Keratinocyte (primary cell): ENCODE measurements at regions not wholly inside any gene's neighbourhood (a gene's known extent, or its start where the extent isn't known, plus 50 kb on each side); places are given as distances from the start of the nearest gene placed in this dataset.

Source experiments
- DNase-seq: peaks from one replicate; pipeline ENCODE4 v3.0.0-alpha.2; 2011; ENCODE audit warnings: low read depth, missing footprints, low spot score
- FAIRE-seq: peaks from 2 replicates; lab custom pipeline; 2011; peaks lifted over from hg19 to GRCh38; lab: Jason Lieb, UNC
- H2AFZ ChIP-seq: 2 replicates; pipeline ENCODE4 v1.6.0; 2012; ENCODE audit warnings: low read length, control low read depth, inconsistent platforms; ENCODE audit not compliant: control insufficient read depth
- H3K27ac ChIP-seq: 2 replicates; pipeline ENCODE4 v1.5.1; 2011; ENCODE audit warnings: low read length; ENCODE audit not compliant: control insufficient read depth, insufficient read depth
- H3K27me3 ChIP-seq: 3 replicates; pipeline ENCODE4 v1.6.0; 2011; ENCODE audit warnings: low read length; ENCODE audit not compliant: control insufficient read depth, insufficient read depth; ENCODE audit errors: extremely low read depth
- H3K36me3 ChIP-seq, 2 experiments: 2 replicates in 1 of 2; 3 replicates in 1 of 2; pipeline ENCODE4 v1.5.1; 2011; ENCODE audit warnings: low read length in 2 of 2, mild to moderate bottlenecking in 1 of 2; ENCODE audit not compliant: control insufficient read depth in 2 of 2, insufficient read depth in 2 of 2; ENCODE audit errors: extremely low read depth in 1 of 2
- H3K4me1 ChIP-seq: 3 replicates; pipeline ENCODE4 v1.5.1; 2011; ENCODE audit warnings: low read length; ENCODE audit not compliant: control insufficient read depth, insufficient read depth; ENCODE audit errors: extremely low read depth
- H3K4me2 ChIP-seq: 3 replicates; pipeline ENCODE4 v1.6.0; 2011; ENCODE audit warnings: low read depth, low read length; ENCODE audit not compliant: control insufficient read depth, insufficient read depth; ENCODE audit errors: extremely low read depth
- H3K4me3 ChIP-seq, 3 experiments: fragments of 200-600 bp in 1 of 3; sonication (generic) in 1 of 3; 2 replicates in 2 of 3; 3 replicates in 1 of 3; pipeline ENCODE4 v1.5.1; 2011 to 2016; ENCODE audit warnings: low read length in 3 of 3, mild to moderate bottlenecking in 3 of 3, control low read depth in 2 of 3, inconsistent platforms in 1 of 3, low read depth in 1 of 3, mixed read lengths in 1 of 3, mixed run types in 1 of 3, moderate library complexity in 1 of 3; ENCODE audit not compliant: control insufficient read depth in 2 of 3, insufficient read depth in 2 of 3; ENCODE audit errors: extremely low read depth in 1 of 3
- H3K79me2 ChIP-seq: 2 replicates; pipeline ENCODE4 v1.6.0; 2012; ENCODE audit warnings: low read length; ENCODE audit not compliant: control insufficient read depth, insufficient read depth
- H3K9ac ChIP-seq: 3 replicates; pipeline ENCODE4 v1.6.0; 2011; ENCODE audit warnings: low read length; ENCODE audit not compliant: control insufficient read depth, insufficient read depth; ENCODE audit errors: extremely low read depth
- H3K9me1 ChIP-seq: 3 replicates; pipeline ENCODE4 v1.6.0; 2011; ENCODE audit warnings: low read length; ENCODE audit not compliant: control insufficient read depth, insufficient read depth; ENCODE audit errors: extremely low read depth
- H3K9me3 ChIP-seq: 2 replicates; pipeline ENCODE4 v1.5.1; 2012; ENCODE audit warnings: low read depth, low read length; ENCODE audit not compliant: control insufficient read depth
- H4K20me1 ChIP-seq: 3 replicates; pipeline ENCODE4 v1.6.0; 2011; ENCODE audit warnings: low read length; ENCODE audit not compliant: control insufficient read depth, insufficient read depth; ENCODE audit errors: extremely low read depth
- EZH2 ChIP-seq: IDR thresholded peaks from one replicate; pipeline ENCODE4 v1.6.1; 2012; ENCODE audit warnings: inconsistent platforms, mild to moderate bottlenecking, low read length, moderate library complexity
- dilution Hi-C: fragments of 300-500 bp; cut with MboI; formaldehyde crosslinking; loops from one replicate; pipeline ENCODE4 v1.7.0; 2020; ENCODE audit warnings: low sequenced_read_pairs; ENCODE audit not compliant: extremely low pct_ligation_motif_present
- TF ChIP-seq, protein P1 (sequence below), 3 experiments: IDR thresholded peaks in 1 of 3; conservative IDR thresholded peaks in 1 of 3; optimal IDR thresholded peaks in 1 of 3; 2 replicates in 2 of 3; 3 replicates in 1 of 3; pipeline versions ENCODE3 to v1.5.1; 2011; ENCODE audit warnings: low read length in 3 of 3, mild to moderate bottlenecking in 3 of 3, moderate library complexity in 2 of 3, control low read depth in 1 of 3, inconsistent platforms in 1 of 3; ENCODE audit not compliant: insufficient read depth in 2 of 3; ENCODE audit errors: extremely low read depth in 1 of 3

DNA sequence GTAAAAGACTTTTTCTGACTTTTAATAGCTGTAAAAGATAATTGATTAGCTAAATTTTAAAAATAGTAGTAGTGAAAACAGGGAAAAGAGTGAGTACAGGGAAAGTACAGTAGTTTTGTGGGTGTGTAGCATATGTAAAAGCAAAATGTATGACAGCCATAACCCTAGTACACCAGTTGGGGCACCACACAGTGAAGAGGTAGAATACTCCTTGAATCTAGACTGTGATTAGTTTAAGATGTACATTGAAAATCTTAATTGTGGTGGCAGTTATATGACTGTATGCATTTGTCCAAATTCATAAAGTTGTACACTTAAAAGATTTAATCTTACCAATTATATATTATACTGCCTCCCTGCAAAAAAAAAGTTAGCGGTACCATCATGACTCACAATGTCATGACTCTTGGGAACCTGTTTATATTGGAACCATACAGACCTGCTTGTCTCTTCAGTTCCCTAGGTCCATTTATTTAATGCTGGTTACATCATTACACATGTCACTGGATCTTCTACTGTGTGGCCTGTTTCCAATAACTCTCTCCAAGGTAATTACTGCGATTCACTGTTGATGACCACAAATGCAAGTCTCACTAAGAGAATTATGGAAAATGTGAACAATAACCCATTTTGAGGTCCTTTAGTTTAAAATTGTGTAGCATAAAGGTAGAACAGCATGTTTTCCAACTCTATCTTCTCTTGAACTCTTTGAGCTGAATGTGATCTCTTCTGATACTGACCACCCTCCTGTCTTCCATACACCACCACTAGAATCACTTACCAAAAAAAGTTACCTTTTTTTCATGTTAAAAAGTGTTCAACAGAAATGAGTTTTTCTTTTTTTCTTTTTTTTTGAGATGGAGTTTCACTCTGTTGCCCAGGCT is 264.2 kb upstream of the AMIGO2 start:
- DNase-seq, result no peak
- no peak for FAIRE-seq
- H3K4me2 ChIP-seq, result no peak overlapping the region

DNA sequence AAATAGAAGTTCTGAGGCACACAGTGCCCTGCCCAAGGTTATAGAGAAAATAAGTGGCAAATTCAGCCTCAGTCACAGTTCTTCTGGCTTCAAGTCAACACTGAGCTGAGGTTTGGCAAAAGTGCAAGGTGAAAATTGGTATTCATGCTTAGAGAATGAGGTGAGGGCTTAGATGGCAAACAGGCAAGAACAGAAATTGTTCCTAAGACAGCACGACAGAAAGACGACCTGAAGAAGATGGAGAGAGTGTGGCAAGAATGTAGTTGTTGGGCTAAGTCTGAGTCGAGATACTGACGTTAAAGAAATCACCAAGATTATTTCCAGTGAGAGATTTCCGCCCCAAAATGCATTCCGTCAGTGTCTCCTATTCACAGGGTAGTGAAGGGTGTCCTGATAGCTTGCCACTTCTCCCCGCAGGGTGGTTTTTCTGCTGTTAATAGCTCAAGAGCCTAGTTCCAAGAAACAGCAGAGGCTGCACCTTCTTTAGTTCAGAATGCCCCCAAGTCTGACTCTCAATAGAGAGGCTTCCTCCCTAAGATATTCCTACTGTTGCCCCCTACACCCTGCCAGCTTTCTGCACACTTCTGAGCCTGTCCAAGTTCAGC is 260.8 kb upstream of the AMIGO2 start:
- DNase-seq, result no peak
- Histone ChIP-seq H3K27me3 (no peaks in the 10 kb centered on the region), H3K4me1 (no peaks in the 10 kb centered on the region), H3K9me3 (no peaks in the 10 kb centered on the region), H3K4me3 (no peak overlapping the region), H2AFZ (no peak overlapping the region), H3K79me2 (no peaks in the 10 kb centered on the region), H3K4me2 (no peak overlapping the region), H4K20me1 (no peaks in the 10 kb centered on the region), H3K9ac (no peak overlapping the region), H3K9me1 (no peaks in the 10 kb centered on the region), H3K27ac (no peak overlapping the region), H3K36me3 (no peaks in the 10 kb centered on the region)
- TF ChIP-seq, protein P1, sequence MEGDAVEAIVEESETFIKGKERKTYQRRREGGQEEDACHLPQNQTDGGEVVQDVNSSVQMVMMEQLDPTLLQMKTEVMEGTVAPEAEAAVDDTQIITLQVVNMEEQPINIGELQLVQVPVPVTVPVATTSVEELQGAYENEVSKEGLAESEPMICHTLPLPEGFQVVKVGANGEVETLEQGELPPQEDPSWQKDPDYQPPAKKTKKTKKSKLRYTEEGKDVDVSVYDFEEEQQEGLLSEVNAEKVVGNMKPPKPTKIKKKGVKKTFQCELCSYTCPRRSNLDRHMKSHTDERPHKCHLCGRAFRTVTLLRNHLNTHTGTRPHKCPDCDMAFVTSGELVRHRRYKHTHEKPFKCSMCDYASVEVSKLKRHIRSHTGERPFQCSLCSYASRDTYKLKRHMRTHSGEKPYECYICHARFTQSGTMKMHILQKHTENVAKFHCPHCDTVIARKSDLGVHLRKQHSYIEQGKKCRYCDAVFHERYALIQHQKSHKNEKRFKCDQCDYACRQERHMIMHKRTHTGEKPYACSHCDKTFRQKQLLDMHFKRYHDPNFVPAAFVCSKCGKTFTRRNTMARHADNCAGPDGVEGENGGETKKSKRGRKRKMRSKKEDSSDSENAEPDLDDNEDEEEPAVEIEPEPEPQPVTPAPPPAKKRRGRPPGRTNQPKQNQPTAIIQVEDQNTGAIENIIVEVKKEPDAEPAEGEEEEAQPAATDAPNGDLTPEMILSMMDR (optimal IDR thresholded peaks at IDR 0.05 in 1 of 3, IDR thresholded peaks at IDR 0.05 in 1 of 3, conservative IDR thresholded peaks at IDR 0.05 in 1 of 3; ENCODE audit: extremely low read depth in 1 of 3, insufficient read depth in 2 of 3, low read length in 3 of 3), result no peak
- no peak for TF ChIP-seq EZH2
- no peak for FAIRE-seq
- dilution Hi-C loops, result no loop called here

More for the DNA sequence above, 264.2 kb upstream of the AMIGO2 start:
- Histone ChIP-seq H3K9me3 (no peaks in the 10 kb centered on the region), H3K9me1 (no peaks in the 10 kb centered on the region), H4K20me1 (no peaks in the 10 kb centered on the region), H3K4me1 (no peaks in the 10 kb centered on the region), H3K4me3 (no peak overlapping the region), H3K27me3 (no peaks in the 10 kb centered on the region), H3K27ac (no peak overlapping the region), H3K36me3 (no peaks in the 10 kb centered on the region), H3K9ac (no peak overlapping the region), H2AFZ (no peak overlapping the region), H3K79me2 (no peaks in the 10 kb centered on the region)
- TF ChIP-seq, protein P1 (optimal IDR thresholded peaks at IDR 0.05 in 1 of 3, IDR thresholded peaks at IDR 0.05 in 1 of 3, conservative IDR thresholded peaks at IDR 0.05 in 1 of 3; ENCODE audit: extremely low read depth in 1 of 3, insufficient read depth in 2 of 3, low read length in 3 of 3), result no peak
- no peak for TF ChIP-seq EZH2
- dilution Hi-C loops, result no loop called here
